Endothelial cell of umbilical vein (primary cell): ENCODE measurements at regions not wholly inside any gene's neighbourhood (a gene's known extent, or its start where the extent isn't known, plus 50 kb on each side); places are given as distances from the start of the nearest gene placed in this dataset.

Source experiments
- EZH2 ChIP-seq: IDR thresholded peaks from 2 replicates; pipeline ENCODE4 v1.6.1; 2012; ENCODE audit warnings: borderline replicate concordance, low read depth, mild to moderate bottlenecking, moderate library complexity, low read length, inconsistent platforms; ENCODE audit not compliant: severe bottlenecking
- POLR2A ChIP-seq: IDR thresholded peaks from 2 replicates; pipeline ENCODE4 v1.6.1; 2012; ENCODE audit warnings: low read depth, mild to moderate bottlenecking, control low read depth, low read length
- POLR2AphosphoS5 ChIP-seq: IDR thresholded peaks from 2 replicates; pipeline ENCODE4 v1.6.1; 2012; ENCODE audit warnings: low read depth, mild to moderate bottlenecking, control low read depth, low read length, moderate library complexity; ENCODE audit not compliant: insufficient read depth
- TF ChIP-seq, protein P1 (sequence below), 2 donors: IDR thresholded peaks; 1 replicate in 1 of 2; 2 replicates in 1 of 2; pipeline ENCODE4 v1.5.1; 2011; ENCODE audit warnings: low read length in 2 of 2, mild to moderate bottlenecking in 2 of 2, moderate library complexity in 2 of 2, control low read depth in 1 of 2, inconsistent platforms in 1 of 2, low read depth in 1 of 2; ENCODE audit not compliant: insufficient read depth in 1 of 2; ENCODE audit errors: extremely low read depth in 1 of 2
- TF ChIP-seq, protein P2 (sequence below): IDR thresholded peaks from 2 replicates; pipeline ENCODE4 v1.6.1; 2011; ENCODE audit not compliant: insufficient read depth, insufficient read length

DNA sequence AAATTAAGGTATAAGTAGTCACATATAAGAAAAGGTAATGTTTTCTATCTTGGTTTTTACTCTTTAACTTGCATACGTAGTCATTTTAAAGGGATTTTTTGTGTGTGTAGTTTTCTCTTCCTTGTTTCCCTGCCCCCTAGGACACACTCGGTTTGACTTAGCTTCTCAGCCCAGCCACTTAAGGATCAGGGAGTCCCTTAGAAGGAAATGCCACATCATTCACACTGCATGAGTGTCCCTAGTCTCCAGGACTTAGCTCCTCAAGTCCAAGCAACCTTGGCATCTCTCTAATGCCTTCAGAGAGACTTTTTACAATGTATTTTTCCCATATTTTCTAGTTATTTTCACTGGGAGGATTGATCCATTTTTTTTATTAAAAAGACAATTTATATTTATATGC lies 1407.7 kb downstream of the EFNB2 start:
- TF ChIP-seq, protein P1, sequence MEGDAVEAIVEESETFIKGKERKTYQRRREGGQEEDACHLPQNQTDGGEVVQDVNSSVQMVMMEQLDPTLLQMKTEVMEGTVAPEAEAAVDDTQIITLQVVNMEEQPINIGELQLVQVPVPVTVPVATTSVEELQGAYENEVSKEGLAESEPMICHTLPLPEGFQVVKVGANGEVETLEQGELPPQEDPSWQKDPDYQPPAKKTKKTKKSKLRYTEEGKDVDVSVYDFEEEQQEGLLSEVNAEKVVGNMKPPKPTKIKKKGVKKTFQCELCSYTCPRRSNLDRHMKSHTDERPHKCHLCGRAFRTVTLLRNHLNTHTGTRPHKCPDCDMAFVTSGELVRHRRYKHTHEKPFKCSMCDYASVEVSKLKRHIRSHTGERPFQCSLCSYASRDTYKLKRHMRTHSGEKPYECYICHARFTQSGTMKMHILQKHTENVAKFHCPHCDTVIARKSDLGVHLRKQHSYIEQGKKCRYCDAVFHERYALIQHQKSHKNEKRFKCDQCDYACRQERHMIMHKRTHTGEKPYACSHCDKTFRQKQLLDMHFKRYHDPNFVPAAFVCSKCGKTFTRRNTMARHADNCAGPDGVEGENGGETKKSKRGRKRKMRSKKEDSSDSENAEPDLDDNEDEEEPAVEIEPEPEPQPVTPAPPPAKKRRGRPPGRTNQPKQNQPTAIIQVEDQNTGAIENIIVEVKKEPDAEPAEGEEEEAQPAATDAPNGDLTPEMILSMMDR (IDR thresholded peaks at IDR 0.05; ENCODE audit: extremely low read depth in 1 of 2, insufficient read depth in 1 of 2, low read depth in 1 of 2, low read length in 2 of 2): no peak
- TF ChIP-seq, protein P2, sequence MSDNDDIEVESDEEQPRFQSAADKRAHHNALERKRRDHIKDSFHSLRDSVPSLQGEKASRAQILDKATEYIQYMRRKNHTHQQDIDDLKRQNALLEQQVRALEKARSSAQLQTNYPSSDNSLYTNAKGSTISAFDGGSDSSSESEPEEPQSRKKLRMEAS: no peak
- TF ChIP-seq EZH2 (no peak), POLR2AphosphoS5 (no peak), POLR2A (no peak)
